ENCODE measurements at regions not wholly inside any gene's neighbourhood (a gene's known extent, or its start where the extent isn't known, plus 50 kb on each side); places are given as distances from the start of the nearest gene placed in this dataset.

DNA sequence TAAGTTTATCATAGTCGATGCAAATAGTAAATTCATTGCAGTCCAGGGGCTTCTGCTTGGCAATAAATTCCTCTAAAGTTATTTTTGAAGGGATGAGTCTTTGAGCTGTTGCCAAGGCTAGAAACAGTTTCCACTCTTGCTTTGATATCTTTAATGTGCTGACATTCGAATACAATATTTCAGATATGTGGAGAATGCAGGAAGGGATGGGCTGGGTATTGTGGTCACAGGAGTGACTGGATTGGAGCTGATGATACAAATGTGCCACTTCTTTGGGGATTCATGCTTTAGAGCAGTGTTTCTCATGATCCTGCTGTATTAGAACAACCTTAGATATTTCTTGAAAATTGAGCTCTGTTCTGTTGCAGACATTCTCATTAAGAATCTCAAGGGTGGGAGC is 139.0 kb downstream of the PRDM13 start:
- no peak overlapping the region for H3K27ac ChIP-seq (replicated peaks)
- TF ChIP-seq CTCF (IDR thresholded peaks at IDR 0.05; ENCODE audit: insufficient read depth, low read length) = no peak
- no peak for TF ChIP-seq POLR2AphosphoS5 (IDR thresholded peaks at IDR 0.05; ENCODE audit: low read depth)
- no peak overlapping the region for H3K4me3 ChIP-seq (replicated peaks; ENCODE audit: insufficient read depth, low read length)
- peaks cover 3% of the 10 kb centered on the region for H3K27me3 ChIP-seq (ENCODE audit: insufficient read depth, poor library complexity, severe bottlenecking)
- DNase-seq (ENCODE audit: low read depth in 1 of 2, low spot score in 1 of 2) = no peak

- Histone ChIP-seq H3K27me3 (ENCODE audit: insufficient read depth, poor library complexity, severe bottlenecking) (peaks cover 3% of the 10 kb centered on the region), H3K27ac (replicated peaks) (no peak overlapping the region), H3K4me3 (replicated peaks; ENCODE audit: insufficient read depth, low read length) (no peak overlapping the region)
- peak; percentile 20 to 68 for DNase-seq (ENCODE audit: low read depth in 1 of 2, low spot score in 1 of 2)
- TF ChIP-seq REST (IDR thresholded peaks at IDR 0.05; ENCODE audit: insufficient replicate concordance, low read depth) (no peak), POLR2AphosphoS5 (IDR thresholded peaks at IDR 0.05; ENCODE audit: low read depth) (no peak), CTCF (IDR thresholded peaks at IDR 0.05; ENCODE audit: insufficient read depth, low read length) (peak; percentile 68)
Observed at GRCh38 chr6:99746261-99746895, 139.7 kb downstream of the PRDM13 start.

DNA sequence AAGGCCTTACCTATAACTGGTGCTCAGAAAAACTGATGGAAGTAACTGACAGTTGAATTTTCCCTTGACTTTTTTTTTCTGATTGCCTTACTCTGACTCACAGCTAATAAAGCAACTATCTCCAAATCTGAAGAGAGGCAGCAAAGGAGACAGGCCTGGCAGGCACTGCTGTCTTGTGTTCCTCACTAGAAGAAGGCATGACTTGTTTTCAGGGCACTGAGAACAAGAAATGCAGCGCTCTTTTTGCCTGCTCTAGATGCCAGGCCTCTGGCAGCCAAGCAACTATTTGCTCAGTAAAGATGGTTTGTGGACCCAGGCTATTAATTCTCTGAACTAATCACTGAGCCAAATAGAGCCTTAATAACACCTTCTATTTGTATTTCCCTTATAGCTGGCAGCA is 155.1 kb downstream of the PRDM13 start:
- Histone ChIP-seq H3K27me3 (ENCODE audit: insufficient read depth, poor library complexity, severe bottlenecking) (no peaks in the 10 kb centered on the region), H3K4me3 (replicated peaks; ENCODE audit: insufficient read depth, low read length) (no peak overlapping the region), H3K27ac (replicated peaks) (no peak overlapping the region)
- no peak for DNase-seq (ENCODE audit: low read depth in 1 of 2, low spot score in 1 of 2)
- TF ChIP-seq CTCF (IDR thresholded peaks at IDR 0.05; ENCODE audit: insufficient read depth, low read length) (no peak), GABPA (IDR thresholded peaks at IDR 0.05; ENCODE audit: low read depth) (no peak), SPI1 (IDR thresholded peaks at IDR 0.05; ENCODE audit: borderline replicate concordance, low read depth) (no peak), REST (IDR thresholded peaks at IDR 0.05; ENCODE audit: insufficient replicate concordance, low read depth) (no peak), POLR2AphosphoS5 (IDR thresholded peaks at IDR 0.05; ENCODE audit: low read depth) (no peak)

GRCh38 chr6:99768166-99768565 is 161.5 kb downstream of the PRDM13 start:
- H3K27ac ChIP-seq (replicated peaks) = no peak overlapping the region
- TF ChIP-seq SPI1 (IDR thresholded peaks at IDR 0.05; ENCODE audit: borderline replicate concordance, low read depth) (no peak), GABPA (IDR thresholded peaks at IDR 0.05; ENCODE audit: low read depth) (no peak), POLR2AphosphoS5 (IDR thresholded peaks at IDR 0.05; ENCODE audit: low read depth) (no peak), CTCF (IDR thresholded peaks at IDR 0.05; ENCODE audit: insufficient read depth, low read length) (no peak), REST (IDR thresholded peaks at IDR 0.05; ENCODE audit: insufficient replicate concordance, low read depth) (no peak)
- H3K27me3 ChIP-seq (ENCODE audit: insufficient read depth, poor library complexity, severe bottlenecking) = no peaks in the 10 kb centered on the region
- no peak overlapping the region for H3K4me3 ChIP-seq (replicated peaks; ENCODE audit: insufficient read depth, low read length)
- DNase-seq (ENCODE audit: low read depth in 1 of 2, low spot score in 1 of 2) = no peak

Data from HL-60 (cell line).